Vagina (tissue), 2 donors: ENCODE measurements at regions not wholly inside any gene's neighbourhood (a gene's known extent, or its start where the extent isn't known, plus 50 kb on each side); places are given as distances from the start of the nearest gene placed in this dataset.

Source experiments
- CTCF ChIP-seq, 3 experiments: fragments of 450-650 bp in 2 of 3; fragments of 200-600 bp in 1 of 3; sonication (generic) in 1 of 3; IDR thresholded peaks; one replicate each; pipeline ENCODE4 v1.5.1; 2017 to 2019; ENCODE audit warnings: antibody characterized with exemption in 3 of 3, mild to moderate bottlenecking in 2 of 3, moderate library complexity in 2 of 3
- POLR2A ChIP-seq, 2 donors: fragments of 450-650 bp; IDR thresholded peaks; one replicate each; pipeline ENCODE4 v1.6.1; 2017; ENCODE audit warnings: antibody characterized with exemption in 2 of 2, mild to moderate bottlenecking in 2 of 2, moderate library complexity in 2 of 2
- POLR2AphosphoS5 ChIP-seq, 2 donors: sonication (generic); formaldehyde crosslinking; IDR thresholded peaks; one replicate each; pipeline ENCODE4 v1.9.0; 2017; ENCODE audit warnings: antibody characterized with exemption in 2 of 2, mild to moderate bottlenecking in 2 of 2, low read depth in 1 of 2; ENCODE audit not compliant: insufficient read depth in 1 of 2

- TF ChIP-seq CTCF (IDR thresholded peaks at IDR 0.05) (no peak), POLR2AphosphoS5 (IDR thresholded peaks at IDR 0.05; ENCODE audit: insufficient read depth in 1 of 2, low read depth in 1 of 2) (no peak), POLR2A (IDR thresholded peaks at IDR 0.05) (no peak)
These were observed 170.7 kb downstream of the SCG2 start for GRCh38 chr2:223431479-223431878.
